Lung (tissue), 11 donors: ENCODE measurements at regions not wholly inside any gene's neighbourhood (a gene's known extent, or its start where the extent isn't known, plus 50 kb on each side); places are given as distances from the start of the nearest gene placed in this dataset.
A peak's percentile ranks its signal among the peaks of the same experiment; 100 is the strongest.

Experiments
- ATAC-seq: fragments of 200-7000 bp; cut with Tn5 transposase; one replicate; pipeline ENCODE4 v1.9.1; 2020; ENCODE audit warnings: moderate number of reproducible peaks; ENCODE audit not compliant: insufficient read depth, low FRiP score
- DNase-seq, 3 donors: peaks; one replicate each; pipeline ENCODE4 v3.0.0-alpha.2; 2013 to 2017
- H3K27ac ChIP-seq, 2 donors: one replicate each; pipeline ENCODE4 v1.5.1; 2013; ENCODE audit warnings: mild to moderate bottlenecking in 2 of 2, moderate library complexity in 2 of 2, control low read depth in 1 of 2, inconsistent platforms in 1 of 2, low read depth in 1 of 2, low read length in 1 of 2
- H3K27me3 ChIP-seq, 3 donors: one replicate each; pipeline ENCODE4 v1.5.1; 2013; ENCODE audit warnings: low read length in 2 of 3; ENCODE audit not compliant: control insufficient read depth in 3 of 3, insufficient read depth in 3 of 3
- H3K36me3 ChIP-seq, 4 donors: one replicate each; pipeline ENCODE4 v1.5.1; 2013; ENCODE audit warnings: low read length in 4 of 4, mild to moderate bottlenecking in 1 of 4, moderate library complexity in 1 of 4; ENCODE audit not compliant: control insufficient read depth in 4 of 4, insufficient read depth in 4 of 4
- H3K4me1 ChIP-seq, 5 donors: one replicate each; pipeline ENCODE4 v1.5.1; 2013; ENCODE audit warnings: low read length in 5 of 5, mild to moderate bottlenecking in 2 of 5, moderate library complexity in 1 of 5; ENCODE audit not compliant: control insufficient read depth in 5 of 5, insufficient read depth in 5 of 5
- H3K4me3 ChIP-seq: one replicate; pipeline ENCODE4 v1.5.1; 2013; ENCODE audit warnings: mild to moderate bottlenecking, control low read depth, moderate library complexity
- H3K9ac ChIP-seq, 2 donors: one replicate each; pipeline ENCODE4 v1.5.1; 2013; ENCODE audit warnings: low read length in 2 of 2, control low read depth in 1 of 2; ENCODE audit not compliant: insufficient read depth in 1 of 2
- H3K9me3 ChIP-seq, 4 donors: one replicate each; pipeline ENCODE4 v1.5.1; 2013; ENCODE audit warnings: low read length in 3 of 4, mild to moderate bottlenecking in 1 of 4, moderate library complexity in 1 of 4; ENCODE audit not compliant: control insufficient read depth in 4 of 4, insufficient read depth in 3 of 4
- CTCF ChIP-seq: IDR thresholded peaks from 2 replicates; pipeline ENCODE4 v1.5.1; 2012; ENCODE audit warnings: mild to moderate bottlenecking; ENCODE audit errors: control extremely low read depth, extremely low read depth
- WGBS, 2 donors: extraction: QIAGEN DNeasy Blood & Tissue Kit; methylation state at CpG; one replicate each; pipeline ENCODE4 v1.1.7; 2013; 5-methylcytosine and 5-hydroxymethylcytosine counted together
- donor health status: control.
- donor health status: control.
- donor health status: Bipolar disorder and iron deficiency.
- donor health status: healthy.
- donor health status: DM: yes; HTN: yes; CAD: no.

- WGBS, 2 donors = 68 to 77% methylated on average over 11 of the region's 11 CpGs
- H3K36me3 ChIP-seq = no peaks in the 10 kb centered on the region
- DNase-seq (peak in 1 of 3 donors; percentile 36), ATAC-seq (no peak)
- H3K4me3 ChIP-seq = no peak overlapping the region
- peaks cover 0 to 3% (median 0%) of the 10 kb centered on the region in 4 donors for H3K9me3 ChIP-seq
- no peaks in the 10 kb centered on the region for H3K27me3 ChIP-seq
- H3K9ac ChIP-seq = no peak overlapping the region
- no peak for TF ChIP-seq CTCF
- H3K4me1 ChIP-seq = no peaks in the 10 kb centered on the region
- no peak overlapping the region for H3K27ac ChIP-seq
Observed at GRCh38 chr19:28981518-28981917, 231.4 kb downstream of the UQCRFS1 start.

- TF ChIP-seq CTCF = no peak
- no peaks in the 10 kb centered on the region for H3K4me1 ChIP-seq
- no peaks in the 10 kb centered on the region for H3K27me3 ChIP-seq
- H3K27ac ChIP-seq = no peak overlapping the region
- no peaks in the 10 kb centered on the region for H3K36me3 ChIP-seq
- H3K9me3 ChIP-seq = peaks cover 0 to 3% (median 0%) of the 10 kb centered on the region in 4 donors
- 54 to 63% methylated on average over 7 of the region's 7 CpGs for WGBS, 2 donors
- no peak overlapping the region for H3K4me3 ChIP-seq
- no peak overlapping the region for H3K9ac ChIP-seq
- DNase-seq (no peak), ATAC-seq (no peak)
Observed at GRCh38 chr19:28980236-28980868, 232.6 kb downstream of the UQCRFS1 start.

DNA sequence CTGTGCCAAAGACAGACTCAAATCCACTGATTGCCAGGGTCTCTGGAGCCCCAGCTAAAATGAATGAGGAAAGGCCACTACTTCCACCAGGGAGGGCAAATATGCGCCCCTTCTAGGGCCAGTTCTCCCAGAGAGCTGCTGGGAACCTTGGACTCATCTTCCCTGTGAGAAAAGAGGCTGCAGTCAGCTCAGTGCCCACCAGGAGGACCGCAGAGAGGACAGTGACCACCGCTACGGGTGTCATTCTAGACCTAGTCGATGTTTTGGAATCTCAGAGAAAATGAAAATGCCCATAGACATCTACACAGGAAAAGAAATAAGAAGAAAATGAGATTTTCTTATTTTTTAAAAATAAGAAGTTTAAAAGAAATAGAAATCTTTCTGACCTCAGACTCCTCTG is 235.1 kb downstream of the UQCRFS1 start:
- no peaks in the 10 kb centered on the region for H3K9me3 ChIP-seq
- WGBS, 2 donors = 71 to 85% methylated on average over 5 of the region's 5 CpGs
- ATAC-seq (no peak), DNase-seq (no peak)
- H3K4me1 ChIP-seq = no peaks in the 10 kb centered on the region
- no peaks in the 10 kb centered on the region for H3K27me3 ChIP-seq
- no peaks in the 10 kb centered on the region for H3K36me3 ChIP-seq
- no peak overlapping the region for H3K9ac ChIP-seq
- TF ChIP-seq CTCF = no peak
- H3K4me3 ChIP-seq = no peak overlapping the region
- no peak overlapping the region for H3K27ac ChIP-seq
